HG03280 (cell line): ENCODE measurements at regions not wholly inside any gene's neighbourhood (a gene's known extent, or its start where the extent isn't known, plus 50 kb on each side); places are given as distances from the start of the nearest gene placed in this dataset.
"Not testable (repeated sequence)": the region's sequence is repeated elsewhere in the genome, so short reads cannot be mapped to it uniquely, and the experiment has no call there.

Experiments
- ATAC-seq: cut with Tn5 transposase; IDR thresholded peaks from one replicate; pipeline ENCODE4 v1.9.1; 2021; ENCODE audit warnings: mild to moderate bottlenecking, moderate library complexity; ENCODE audit not compliant: unreplicated experiment

DNA sequence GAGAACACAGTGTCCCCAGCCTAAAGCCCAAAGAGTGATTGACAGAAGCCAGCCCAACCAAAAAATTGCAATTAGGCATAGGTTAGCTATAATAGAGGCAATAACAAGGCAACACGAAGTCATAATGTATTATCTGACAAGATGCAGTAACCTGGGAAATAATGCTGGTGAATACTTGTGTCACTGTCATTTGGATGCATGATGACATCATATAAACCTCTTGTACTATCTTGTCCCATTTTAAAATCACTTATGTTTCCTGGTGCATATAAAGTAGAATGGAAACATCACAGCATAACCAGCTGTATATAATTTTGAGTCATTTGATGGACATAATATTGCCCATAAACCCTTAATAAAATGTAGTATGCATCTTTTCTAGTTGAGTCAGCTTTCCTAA, 1138.3 kb upstream of the LRRTM3 start:
- no peak for ATAC-seq

DNA sequence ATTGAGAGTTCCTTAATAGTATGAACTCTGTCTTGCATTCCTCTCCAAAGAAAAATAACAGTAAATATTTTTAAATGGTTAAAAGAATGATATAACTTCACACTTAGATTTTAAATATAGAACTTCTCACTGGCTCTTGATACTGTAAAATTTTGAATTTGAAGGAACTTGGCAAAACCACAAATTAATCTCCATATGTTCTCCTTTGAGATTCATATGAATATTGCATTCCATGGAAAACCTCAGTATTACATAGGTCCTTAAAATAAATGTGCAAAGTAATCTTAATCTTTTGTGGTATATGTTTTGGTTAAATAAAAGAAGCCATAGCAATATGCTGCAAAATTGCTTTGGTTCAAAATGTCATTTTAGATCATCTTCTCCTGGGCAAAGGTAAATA, 1137.6 kb upstream of the LRRTM3 start:
- no peak for ATAC-seq

DNA sequence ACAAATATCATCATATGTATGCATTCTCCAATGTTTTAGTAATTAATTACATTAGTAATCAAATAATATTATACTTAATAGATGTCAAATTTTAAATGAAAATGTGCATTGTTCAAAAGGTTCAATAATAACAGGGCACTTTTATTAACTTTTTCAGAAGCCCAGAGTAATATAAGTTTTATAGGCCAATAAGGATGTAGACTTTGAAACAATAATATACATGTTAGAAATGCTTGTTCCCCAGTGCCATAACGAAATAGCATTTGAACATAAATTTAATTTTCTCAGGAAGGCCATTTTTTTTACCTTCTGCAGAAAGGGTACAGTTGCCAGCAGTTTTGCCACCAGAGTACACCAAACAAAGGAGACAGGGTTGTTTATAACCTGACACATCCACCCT, 1133.9 kb upstream of the LRRTM3 start:
- ATAC-seq = no peak

DNA sequence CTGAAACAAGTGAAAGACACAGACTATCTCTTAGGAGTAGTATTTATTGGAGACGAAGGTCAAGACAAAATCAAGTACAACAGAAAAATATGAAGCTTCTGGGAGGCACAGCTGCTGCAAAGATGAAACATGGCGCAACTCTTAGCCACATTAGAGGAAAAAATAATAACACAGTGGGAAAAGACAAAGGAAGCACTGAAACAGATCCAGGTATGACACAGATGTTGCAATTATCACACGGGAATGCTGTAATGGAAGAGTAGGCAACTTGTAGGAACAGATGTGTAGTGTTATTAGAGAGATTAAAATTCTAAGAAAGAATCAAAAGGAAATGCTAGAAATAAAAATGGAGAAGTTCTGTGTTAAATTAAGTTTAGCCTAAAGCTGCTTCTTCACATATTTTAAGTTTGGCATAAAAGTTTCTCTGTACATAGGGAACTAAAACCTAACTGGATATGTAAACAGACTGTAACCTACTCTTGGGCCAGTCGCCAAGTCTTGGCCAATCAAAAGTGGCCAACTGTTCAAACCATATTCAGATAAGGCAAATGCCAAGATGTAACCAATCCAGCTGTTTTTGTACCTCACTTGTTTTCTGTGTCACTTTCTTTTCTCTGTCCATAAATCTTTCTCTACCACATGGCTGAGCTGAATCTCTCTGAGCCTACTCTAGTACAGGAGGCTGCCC, 1132.0 kb upstream of the LRRTM3 start:
- ATAC-seq = no peak

DNA sequence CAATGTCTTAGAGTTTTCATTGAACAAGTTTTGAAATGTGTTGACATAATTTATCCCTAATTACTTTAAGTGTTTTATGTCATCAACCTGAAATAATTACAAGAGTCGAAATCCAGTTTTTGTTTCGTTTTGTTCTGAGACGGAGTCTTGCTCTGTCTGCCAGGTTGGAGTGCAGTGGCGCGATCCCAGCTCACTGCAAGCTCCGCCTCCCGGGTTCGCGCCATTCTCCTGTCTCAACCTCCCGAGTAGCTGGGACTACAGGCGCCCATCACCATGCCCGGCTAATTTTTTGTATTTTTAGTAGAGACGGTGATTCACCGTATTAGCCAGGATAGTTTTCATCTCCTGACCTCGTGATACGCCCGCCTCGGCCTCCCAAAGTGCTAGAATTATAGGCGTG, 1131.0 kb upstream of the LRRTM3 start:
- not testable (repeated sequence) for ATAC-seq

DNA sequence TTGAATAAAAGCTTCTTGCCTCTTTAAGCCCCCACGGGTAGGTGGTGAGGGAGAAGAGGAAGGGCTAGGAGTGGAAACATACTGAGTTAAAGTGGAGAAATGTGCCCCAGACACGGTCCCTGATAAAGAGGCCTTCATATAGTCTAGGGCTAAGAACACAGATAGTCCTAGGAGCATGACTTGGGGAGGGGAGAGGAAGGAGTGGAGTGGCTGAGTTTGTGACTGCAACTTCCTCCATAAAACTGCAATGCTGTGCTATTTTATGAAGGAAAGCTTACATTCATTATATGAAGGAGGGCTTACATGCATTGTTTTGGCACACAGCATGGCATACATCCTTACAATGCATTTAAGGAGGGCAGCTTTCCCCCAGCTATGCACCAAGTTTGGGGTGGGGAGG, 1129.4 kb upstream of the LRRTM3 start:
- ATAC-seq = no peak

DNA sequence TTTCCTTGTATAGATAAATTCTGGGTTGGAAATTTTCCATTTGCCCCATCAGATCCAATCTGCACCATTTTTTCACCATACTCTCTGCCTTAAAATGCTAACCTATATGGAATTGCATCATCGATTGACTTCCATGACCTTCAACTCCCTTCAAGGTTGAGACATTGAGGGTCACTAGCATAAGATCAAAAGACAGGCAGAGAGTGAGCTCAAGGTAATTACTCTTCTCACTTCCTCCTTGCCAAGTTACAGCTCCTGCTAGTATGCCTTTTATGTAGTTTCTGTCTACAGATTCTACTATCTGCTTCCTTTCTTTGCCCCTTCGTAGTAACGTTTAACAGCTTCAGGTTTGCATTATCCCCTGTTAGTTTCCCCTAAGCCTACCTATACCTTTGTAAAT, 1127.7 kb upstream of the LRRTM3 start:
- no peak for ATAC-seq

DNA sequence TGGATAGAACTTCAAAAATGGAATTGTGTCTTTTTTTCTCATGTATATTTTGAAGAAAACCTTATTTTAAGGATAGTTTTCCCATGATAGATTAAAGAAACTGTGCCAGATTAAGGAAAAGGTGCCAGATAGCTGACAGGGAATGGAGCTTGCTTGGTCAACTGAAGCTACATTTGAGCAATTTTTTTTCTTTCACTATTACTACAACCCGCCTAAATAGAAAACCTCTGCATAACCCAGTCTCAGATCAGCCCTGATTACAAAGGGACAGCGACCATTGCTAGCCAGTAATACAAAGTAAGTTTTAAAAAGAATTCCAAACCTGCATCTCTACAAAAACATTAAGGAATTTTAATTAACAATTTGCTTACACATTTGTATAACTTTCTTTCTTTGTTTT, 1123.4 kb upstream of the LRRTM3 start:
- ATAC-seq = no peak

DNA sequence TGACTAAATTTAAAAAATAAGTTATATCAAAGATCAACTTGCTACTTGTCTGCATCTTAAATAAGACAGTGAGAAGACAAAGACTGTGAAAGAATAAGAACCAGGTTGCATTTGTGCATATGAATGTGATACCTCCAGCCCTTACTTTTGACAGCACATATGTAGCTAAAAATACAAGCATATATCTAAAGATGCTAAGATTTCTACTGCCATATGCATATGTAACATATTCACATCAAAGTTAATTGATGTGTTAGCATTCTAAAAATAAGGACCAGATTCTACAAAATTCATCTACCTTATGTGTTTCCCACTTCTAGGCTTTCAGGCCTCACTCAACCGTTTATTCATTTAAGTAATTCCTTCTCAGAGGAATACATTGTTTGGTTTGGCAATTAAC, 1120.3 kb upstream of the LRRTM3 start:
- no peak for ATAC-seq

DNA sequence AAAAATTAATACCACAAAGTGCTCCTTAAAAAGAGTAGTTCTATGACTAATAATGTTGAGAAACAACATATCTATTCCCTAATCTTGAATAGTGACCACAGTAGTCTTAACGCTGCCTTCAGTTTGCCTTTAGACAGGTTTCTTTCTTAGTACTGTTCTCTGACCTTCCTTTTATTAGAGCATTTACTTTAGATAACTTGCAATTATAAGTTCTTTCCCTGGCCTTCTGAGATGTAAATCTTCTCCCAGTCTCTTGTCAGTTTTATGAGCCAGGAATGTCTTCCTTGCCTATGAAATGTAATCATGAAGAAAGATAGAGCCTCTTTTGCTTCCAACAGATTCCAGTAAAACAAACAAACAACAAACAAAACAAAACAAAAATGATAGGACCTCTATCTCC, 1119.8 kb upstream of the LRRTM3 start:
- no peak for ATAC-seq

DNA sequence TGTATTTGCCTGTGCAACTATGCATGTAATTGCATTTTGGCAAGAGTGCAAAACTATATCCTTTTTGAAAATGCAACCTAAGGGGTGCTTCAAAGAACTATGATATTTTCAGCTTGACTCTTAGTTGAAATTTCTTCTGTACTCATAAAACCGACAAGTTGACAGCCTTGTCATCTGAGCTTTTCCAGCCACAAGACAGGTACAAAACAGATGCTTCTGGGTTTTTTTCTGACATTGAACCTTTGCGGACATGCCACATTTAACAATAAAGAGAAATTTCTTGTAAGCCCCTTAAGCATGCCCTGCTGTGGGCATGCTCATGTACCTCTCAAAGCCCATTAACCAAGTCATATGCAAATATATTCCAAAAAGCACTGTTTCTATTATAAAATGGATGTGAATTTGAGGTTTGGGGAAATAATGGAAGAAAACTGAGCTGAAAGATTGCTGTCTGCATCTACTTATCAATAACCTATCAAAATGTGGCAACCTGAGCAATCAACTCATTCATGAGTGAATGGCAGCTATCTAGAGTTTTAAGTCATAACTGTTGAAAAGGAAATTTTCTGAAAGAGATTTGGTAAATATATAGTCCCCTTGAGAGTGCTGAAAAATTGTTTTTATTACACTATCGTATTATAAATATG, 1117.0 kb upstream of the LRRTM3 start:
- no peak for ATAC-seq

DNA sequence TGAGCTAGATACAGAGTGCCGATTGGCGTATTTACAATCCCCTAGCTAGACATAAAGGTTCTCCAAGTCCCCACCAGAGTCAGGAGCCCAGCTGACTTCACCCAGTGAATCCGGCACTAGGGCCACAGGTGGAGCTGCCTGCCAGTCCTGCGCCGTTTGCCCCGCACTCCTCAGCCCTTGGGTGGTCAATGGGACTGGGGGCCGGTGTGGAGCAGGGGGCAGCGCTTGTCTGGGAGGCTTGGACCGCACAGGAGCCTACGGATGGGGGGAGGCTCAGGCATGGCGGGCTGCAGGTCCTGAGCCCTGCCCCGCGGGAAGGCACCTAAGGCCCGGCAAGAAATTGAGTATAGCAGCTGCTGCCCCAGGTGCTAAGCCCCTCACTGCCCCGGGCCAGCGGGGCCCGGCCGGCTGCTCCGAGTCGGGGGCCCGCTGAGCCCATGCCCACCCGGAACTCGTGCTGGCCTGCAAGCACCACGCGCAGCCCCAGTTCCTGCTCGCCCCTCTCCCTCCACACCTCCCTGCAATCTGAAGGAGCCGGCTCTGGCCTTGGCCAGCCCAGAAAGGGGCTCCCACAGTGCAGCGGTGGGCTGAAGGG, 1113.8 kb upstream of the LRRTM3 start:
- ATAC-seq = no peak

DNA sequence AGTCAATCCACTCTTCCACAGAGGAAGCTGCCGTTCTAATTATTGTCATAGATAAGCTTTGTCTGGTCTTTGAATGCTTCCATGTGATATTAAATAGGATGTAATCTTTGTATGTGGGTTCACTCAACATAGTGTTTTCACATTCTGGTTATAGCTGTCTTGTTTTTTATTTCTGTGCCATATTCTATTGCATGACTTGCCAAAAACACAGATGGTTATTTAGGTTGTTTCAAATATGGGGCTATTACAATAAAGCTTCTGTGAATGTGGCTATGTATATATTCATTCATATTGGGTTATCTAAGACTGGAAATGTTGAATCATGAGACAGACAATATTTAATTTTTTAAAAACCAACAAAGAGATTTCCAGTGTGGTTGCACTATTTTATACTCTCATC, 1109.3 kb upstream of the LRRTM3 start:
- ATAC-seq = no peak

DNA sequence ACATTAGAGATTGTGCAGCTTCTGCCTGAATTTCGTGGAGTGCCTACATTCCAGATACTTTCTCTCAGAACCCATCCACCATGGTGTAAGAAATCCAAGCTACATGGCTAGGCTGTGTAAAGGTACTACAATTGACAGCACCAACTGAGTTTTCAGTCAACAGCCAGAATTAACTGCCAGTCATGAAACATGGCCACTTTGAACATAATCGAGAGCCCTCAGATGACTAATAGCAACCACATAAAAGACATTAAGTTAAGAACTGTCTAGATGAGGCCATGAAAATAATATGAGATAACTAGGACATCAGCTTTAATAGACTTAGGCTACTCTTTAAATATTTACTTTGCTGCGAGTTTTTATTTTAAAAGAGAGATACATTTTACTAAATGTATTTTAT, 1106.8 kb upstream of the LRRTM3 start:
- ATAC-seq = no peak

DNA sequence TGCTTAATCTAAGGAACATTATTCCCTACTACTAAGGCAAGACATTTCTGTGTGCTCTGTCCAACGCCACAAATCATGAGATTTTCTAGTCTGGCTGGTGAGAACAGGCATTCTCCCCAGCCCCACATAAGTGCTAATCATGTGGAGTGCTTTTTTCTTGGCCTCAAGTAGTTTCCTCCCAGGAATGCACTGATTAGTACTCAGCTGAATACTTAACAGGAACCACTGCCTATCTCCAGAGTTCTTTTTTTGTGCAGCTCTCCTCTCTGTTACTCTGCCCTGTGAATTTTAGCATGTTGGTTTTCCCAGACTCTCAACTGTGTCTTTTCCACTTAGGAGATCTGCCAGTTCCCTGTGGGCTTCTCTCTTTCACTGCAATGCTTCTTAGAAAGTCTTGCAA, 1098.5 kb upstream of the LRRTM3 start:
- no peak for ATAC-seq

DNA sequence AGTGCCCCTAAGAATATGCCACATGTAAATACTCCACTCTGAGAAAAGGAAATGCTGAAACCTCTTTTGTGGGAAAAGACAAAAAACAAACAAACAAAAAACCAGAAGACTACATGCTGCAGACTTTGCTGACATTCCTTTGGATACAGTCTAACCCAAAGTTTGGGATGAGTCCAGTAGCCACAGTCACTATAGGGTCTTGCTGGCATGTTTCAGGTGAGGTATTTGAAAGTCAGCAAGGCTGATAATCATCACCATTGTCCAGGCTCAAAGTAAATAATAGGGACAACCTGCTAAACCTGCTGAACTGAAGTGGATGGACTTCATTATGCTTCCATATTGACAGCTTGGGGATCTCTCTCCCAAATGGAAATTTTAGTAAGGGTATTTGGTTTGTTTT, 1087.0 kb upstream of the LRRTM3 start:
- ATAC-seq = no peak

DNA sequence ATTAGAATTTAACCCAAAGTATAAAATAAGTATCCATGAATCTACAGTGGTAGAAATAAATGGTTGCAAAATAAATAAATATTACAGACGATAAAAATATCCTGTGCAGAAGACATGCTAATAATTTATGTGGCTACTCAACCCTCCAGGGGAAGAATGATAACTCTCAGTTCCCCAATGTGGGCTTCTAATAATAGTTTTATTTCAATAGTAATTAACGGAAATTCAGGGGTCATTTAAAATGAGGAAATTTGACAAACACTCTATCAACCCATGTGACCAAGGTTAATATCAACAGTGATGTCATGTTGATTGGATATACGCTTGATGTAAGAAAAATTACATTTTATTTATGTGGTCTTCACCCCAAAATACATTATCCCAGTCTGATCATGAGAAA, 1082.6 kb upstream of the LRRTM3 start:
- no peak for ATAC-seq

DNA sequence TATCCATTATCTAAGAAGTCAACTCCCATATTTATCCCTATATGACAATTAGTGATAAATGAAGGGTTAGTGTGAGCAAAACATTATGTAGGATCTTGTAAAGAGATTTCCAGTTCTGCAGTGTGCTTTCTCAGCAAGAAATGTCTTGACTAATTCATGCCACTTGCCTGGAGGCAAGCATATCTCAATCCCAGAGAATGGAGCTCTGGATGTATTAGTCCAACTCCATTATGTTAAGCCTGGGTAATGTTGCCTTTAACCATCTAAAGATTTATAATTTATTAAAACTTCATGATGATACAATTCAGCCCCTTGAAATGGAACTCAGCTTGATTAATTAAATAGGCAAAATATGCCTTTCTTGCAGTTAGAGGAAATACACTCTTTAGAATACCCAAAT, 1079.9 kb upstream of the LRRTM3 start:
- no peak for ATAC-seq

DNA sequence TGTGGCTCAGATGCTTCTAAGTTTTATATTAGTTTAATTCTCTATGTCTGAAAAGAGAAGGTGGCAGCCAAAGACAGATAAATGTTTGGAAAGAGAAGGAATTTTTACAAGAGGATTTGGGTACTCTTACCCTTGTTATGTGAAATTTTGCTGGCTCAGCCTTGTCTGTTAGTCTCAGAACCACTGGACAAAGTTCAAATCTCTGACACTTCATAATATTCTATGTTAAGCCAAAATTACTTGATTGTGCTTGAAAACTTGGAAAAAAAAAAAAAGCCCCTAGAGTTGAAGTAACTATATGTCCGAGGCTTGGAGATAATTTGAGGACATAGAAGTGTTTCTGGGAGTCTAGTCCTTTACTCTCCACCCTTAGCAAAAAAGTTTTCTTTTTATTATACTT, 1079.3 kb upstream of the LRRTM3 start:
- no peak for ATAC-seq

DNA sequence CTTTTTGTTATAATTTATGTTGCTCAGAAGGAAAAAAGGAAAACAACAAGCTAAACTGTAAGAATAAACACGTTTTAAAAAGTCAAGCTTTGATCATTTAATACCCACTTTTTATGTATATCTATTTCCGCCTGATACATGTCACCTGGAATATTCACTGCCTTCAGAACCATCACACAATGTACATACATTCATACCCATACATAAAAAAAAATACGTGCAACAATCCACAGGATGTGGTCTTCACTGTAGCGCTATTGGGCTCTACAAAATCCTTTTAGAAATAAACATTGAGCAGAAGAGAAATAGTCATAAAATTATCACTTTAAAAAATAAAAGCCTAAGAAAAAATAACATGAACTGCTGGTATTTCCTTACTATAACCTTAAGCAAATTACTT, 1078.9 kb upstream of the LRRTM3 start:
- no peak for ATAC-seq

DNA sequence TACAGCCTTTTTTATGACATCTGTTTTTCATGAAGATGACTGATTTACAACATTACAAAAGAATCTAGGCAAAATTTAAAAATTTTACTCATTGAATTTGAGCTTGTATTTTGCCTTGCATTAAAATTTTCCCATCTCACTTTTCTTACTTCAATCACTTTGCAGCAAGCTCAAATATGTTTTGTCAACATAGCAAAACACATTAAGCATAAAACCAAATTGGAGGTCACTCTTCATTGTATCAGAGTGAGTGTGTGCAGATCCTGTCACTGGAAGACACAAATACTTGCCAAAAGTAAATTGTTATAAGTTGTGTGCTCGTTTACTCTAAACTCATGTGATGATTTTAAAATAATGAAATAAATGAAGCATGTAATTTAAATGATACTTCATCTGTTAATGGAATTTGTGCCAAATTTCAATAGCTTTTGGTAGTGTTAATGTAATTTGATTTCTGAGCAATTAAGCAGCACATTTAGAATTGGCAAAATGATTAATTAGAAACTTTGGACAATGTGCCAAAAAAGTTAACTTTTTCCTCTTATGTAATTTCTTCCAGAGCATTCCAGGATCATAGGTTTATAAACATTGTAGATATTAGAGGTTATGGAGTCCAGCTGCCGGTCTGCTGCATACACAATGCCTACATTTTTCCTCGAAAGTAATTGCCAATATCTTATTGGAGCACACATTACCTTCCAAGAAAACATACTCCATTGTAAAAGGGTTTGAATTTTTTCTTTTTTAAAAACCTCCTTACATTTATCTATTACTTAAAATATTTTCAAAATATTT, 1078.2 kb upstream of the LRRTM3 start:
- no peak for ATAC-seq

DNA sequence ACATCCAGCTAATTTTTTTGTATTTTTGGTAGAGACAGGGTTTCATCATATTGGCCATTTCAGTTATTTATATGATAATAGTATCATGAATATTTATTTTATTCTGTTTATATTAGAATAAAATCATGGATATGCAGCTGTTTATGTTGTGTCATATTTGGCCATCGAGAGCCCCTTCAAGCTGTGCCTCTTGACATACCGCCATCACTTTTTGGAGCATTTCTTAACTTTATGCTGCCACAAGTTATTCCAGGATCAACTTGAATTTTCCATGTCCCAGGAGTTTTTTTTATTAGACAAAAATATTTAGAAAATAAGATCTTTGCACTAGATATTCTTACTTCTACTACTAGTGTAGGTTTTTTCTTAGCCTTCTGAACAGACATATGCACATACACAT, 1067.0 kb upstream of the LRRTM3 start:
- no peak for ATAC-seq
